Suprapubic skin (tissue), 4 donors: ENCODE measurements at regions not wholly inside any gene's neighbourhood (a gene's known extent, or its start where the extent isn't known, plus 50 kb on each side); places are given as distances from the start of the nearest gene placed in this dataset.

ENCODE experiments used
- DNase-seq, 2 donors: peaks; one replicate each; pipeline ENCODE4 v3.0.0-alpha.2; 2019; ENCODE audit warnings: low spot score in 2 of 2
- H3K27ac ChIP-seq: fragments of 200-600 bp; sonication (generic); one replicate; pipeline ENCODE4 v1.5.1; 2019
- H3K27me3 ChIP-seq: fragments of 200-600 bp; sonication (generic); one replicate; pipeline ENCODE4 v1.5.1; 2019
- H3K36me3 ChIP-seq: fragments of 200-600 bp; sonication (generic); one replicate; pipeline ENCODE4 v1.5.1; 2019
- H3K4me1 ChIP-seq: fragments of 200-600 bp; sonication (generic); one replicate; pipeline ENCODE4 v1.5.1; 2019
- H3K4me3 ChIP-seq: fragments of 200-600 bp; sonication (generic); one replicate; pipeline ENCODE4 v1.5.1; 2019; ENCODE audit warnings: mild to moderate bottlenecking
- H3K9me3 ChIP-seq: fragments of 200-600 bp; sonication (generic); one replicate; pipeline ENCODE4 v1.5.1; 2019
- EP300 ChIP-seq: sonication (generic); formaldehyde crosslinking; IDR thresholded peaks from one replicate; pipeline ENCODE4 v1.6.1; 2017; ENCODE audit warnings: antibody characterized with exemption
- POLR2A ChIP-seq, 2 donors: fragments of 450-650 bp; IDR thresholded peaks; one replicate each; pipeline ENCODE4 v1.6.1; 2017; ENCODE audit warnings: antibody characterized with exemption in 2 of 2, mild to moderate bottlenecking in 2 of 2, moderate library complexity in 2 of 2
- POLR2AphosphoS5 ChIP-seq, 3 donors: sonication (generic); formaldehyde crosslinking; IDR thresholded peaks; one replicate each; pipeline ENCODE4 v1.6.1; 2017; ENCODE audit warnings: antibody characterized with exemption in 3 of 3
- WGBS: methylation state at CpG from one replicate; pipeline ENCODE4 v1.1.5; 2018; 5-methylcytosine and 5-hydroxymethylcytosine counted together
- TF ChIP-seq, protein P1 (sequence below), 2 donors: fragments of 200-600 bp in 1 of 2; fragments of 450-650 bp in 1 of 2; sonication (generic) in 1 of 2; IDR thresholded peaks; one replicate each; pipeline ENCODE4 v1.5.1; 2016 to 2019; ENCODE audit warnings: antibody characterized with exemption in 2 of 2, mild to moderate bottlenecking in 1 of 2, moderate library complexity in 1 of 2

DNA sequence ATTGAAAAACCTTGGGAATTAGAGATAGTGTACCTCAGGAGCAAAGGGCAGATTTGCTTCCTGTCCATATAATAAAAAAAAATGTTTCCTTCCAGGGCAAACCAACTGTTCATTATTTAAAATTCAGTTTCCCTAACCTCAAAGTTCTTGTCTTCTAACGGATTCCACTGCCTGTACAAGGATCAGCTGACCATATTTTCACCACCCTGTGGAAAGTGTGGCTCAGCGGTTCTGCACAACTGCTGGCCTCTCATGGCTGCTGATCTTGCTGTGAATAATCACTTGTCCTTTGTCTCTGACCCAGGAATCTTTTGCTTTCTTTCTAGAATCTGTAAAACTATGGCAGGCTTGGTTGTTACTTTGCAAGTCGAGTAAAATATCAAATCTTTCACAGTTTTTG is 1732.5 kb upstream of the RAG2 start:
- 66% methylated on average over 3 of the region's 3 CpGs for WGBS
- no peak overlapping the region for H3K4me3 ChIP-seq
- no peaks in the 10 kb centered on the region for H3K27me3 ChIP-seq
- H3K27ac ChIP-seq: no peak overlapping the region
- no peaks in the 10 kb centered on the region for H3K4me1 ChIP-seq
- TF ChIP-seq, protein P1, sequence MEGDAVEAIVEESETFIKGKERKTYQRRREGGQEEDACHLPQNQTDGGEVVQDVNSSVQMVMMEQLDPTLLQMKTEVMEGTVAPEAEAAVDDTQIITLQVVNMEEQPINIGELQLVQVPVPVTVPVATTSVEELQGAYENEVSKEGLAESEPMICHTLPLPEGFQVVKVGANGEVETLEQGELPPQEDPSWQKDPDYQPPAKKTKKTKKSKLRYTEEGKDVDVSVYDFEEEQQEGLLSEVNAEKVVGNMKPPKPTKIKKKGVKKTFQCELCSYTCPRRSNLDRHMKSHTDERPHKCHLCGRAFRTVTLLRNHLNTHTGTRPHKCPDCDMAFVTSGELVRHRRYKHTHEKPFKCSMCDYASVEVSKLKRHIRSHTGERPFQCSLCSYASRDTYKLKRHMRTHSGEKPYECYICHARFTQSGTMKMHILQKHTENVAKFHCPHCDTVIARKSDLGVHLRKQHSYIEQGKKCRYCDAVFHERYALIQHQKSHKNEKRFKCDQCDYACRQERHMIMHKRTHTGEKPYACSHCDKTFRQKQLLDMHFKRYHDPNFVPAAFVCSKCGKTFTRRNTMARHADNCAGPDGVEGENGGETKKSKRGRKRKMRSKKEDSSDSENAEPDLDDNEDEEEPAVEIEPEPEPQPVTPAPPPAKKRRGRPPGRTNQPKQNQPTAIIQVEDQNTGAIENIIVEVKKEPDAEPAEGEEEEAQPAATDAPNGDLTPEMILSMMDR (IDR thresholded peaks at IDR 0.05): no peak
- TF ChIP-seq EP300 (no peak), POLR2AphosphoS5 (IDR thresholded peaks at IDR 0.05) (no peak), POLR2A (IDR thresholded peaks at IDR 0.05) (no peak)
- H3K36me3 ChIP-seq: no peaks in the 10 kb centered on the region
- H3K9me3 ChIP-seq: no peaks in the 10 kb centered on the region
- no peak for DNase-seq

DNA sequence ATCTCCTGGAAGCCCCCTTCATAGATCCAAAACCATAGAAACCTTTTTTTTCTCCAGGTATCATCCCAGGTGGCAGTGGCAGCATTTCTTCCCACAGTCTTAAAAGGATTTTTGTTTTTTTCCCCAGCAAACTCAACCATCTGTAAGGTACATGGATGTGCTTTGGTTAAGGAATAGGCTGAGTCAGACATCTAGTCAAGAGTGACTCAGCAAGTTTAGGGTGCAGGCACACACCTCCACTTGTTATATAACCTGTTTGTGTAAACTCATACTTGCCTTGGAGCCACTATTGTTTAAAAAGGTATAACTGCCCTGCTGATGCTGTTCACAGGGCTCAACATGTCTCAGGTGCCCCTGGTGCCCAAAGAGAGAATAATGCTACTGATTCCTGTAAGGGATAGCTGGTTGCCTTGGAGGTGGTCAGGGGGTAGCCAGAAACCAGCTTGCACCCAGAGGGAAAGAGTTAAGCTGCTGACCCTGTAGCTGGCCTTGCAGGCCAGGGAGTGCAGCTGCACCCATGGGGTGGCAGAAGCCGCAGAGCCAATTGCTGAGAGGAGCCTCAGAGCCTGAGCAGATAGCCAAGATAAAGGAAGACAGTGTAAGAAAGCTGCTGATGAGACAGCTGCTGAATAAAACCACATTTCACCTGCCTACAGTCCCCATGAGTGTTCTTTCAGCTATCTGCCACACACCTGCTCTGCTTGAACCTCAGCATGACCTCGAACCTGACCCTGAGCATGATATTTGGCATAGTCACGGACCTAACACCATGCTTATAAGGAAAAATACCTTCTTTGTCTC is 1726.1 kb upstream of the RAG2 start:
- H3K27ac ChIP-seq: no peak overlapping the region
- TF ChIP-seq POLR2A (IDR thresholded peaks at IDR 0.05) (no peak), POLR2AphosphoS5 (IDR thresholded peaks at IDR 0.05) (no peak), EP300 (no peak)
- TF ChIP-seq, protein P1 (IDR thresholded peaks at IDR 0.05): no peak
- H3K27me3 ChIP-seq: no peaks in the 10 kb centered on the region
- H3K4me1 ChIP-seq: no peaks in the 10 kb centered on the region
- no peaks in the 10 kb centered on the region for H3K9me3 ChIP-seq
- no peaks in the 10 kb centered on the region for H3K36me3 ChIP-seq
- H3K4me3 ChIP-seq: no peak overlapping the region
- WGBS: 53% methylated on average over 3 of the region's 3 CpGs
- DNase-seq: no peak

GRCh38 chr11:38315151-38315550 is 1717.1 kb upstream of the RAG2 start:
- H3K9me3 ChIP-seq: peaks cover 8% of the 10 kb centered on the region
- 91% methylated on average over 1 of the region's 1 CpG for WGBS
- H3K4me3 ChIP-seq: no peak overlapping the region
- DNase-seq: no peak
- H3K36me3 ChIP-seq: no peaks in the 10 kb centered on the region
- H3K27ac ChIP-seq: no peak overlapping the region
- no peaks in the 10 kb centered on the region for H3K4me1 ChIP-seq
- TF ChIP-seq EP300 (no peak), POLR2AphosphoS5 (IDR thresholded peaks at IDR 0.05) (no peak), POLR2A (IDR thresholded peaks at IDR 0.05) (no peak)
- TF ChIP-seq, protein P1 (IDR thresholded peaks at IDR 0.05): no peak
- no peaks in the 10 kb centered on the region for H3K27me3 ChIP-seq

DNA sequence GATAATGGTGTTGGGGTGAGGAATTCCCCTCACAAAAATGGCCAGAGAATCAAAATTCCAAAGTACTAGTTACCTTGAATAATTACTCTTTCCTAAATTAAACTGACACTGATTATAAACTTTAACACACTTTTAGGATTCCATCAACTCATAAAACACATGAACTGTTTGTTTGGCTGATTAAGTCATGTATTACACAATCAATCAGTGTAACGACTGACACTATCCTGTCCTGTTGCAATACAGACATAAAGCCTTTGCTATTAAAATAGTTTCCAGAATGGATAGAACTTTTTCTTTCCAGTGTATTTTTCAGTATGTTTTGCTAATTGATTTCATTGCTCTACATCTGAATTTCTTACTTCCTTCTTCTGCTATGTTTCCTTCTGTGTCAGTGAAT is 1709.4 kb upstream of the RAG2 start:
- Histone ChIP-seq H3K27me3 (no peaks in the 10 kb centered on the region), H3K27ac (no peak overlapping the region), H3K4me3 (no peak overlapping the region), H3K36me3 (no peaks in the 10 kb centered on the region), H3K9me3 (no peaks in the 10 kb centered on the region), H3K4me1 (no peaks in the 10 kb centered on the region)
- TF ChIP-seq POLR2A (IDR thresholded peaks at IDR 0.05) (no peak), EP300 (no peak), POLR2AphosphoS5 (IDR thresholded peaks at IDR 0.05) (no peak)
- 28% methylated on average over 1 of the region's 1 CpG for WGBS
- DNase-seq: no peak

GRCh38 chr11:38305682-38306081 is 1707.6 kb upstream of the RAG2 start:
- Histone ChIP-seq H3K9me3 (no peaks in the 10 kb centered on the region), H3K4me3 (no peak overlapping the region), H3K27ac (no peak overlapping the region), H3K27me3 (no peaks in the 10 kb centered on the region), H3K36me3 (no peaks in the 10 kb centered on the region), H3K4me1 (no peaks in the 10 kb centered on the region)
- no peak for DNase-seq
- WGBS: 71% methylated on average over 6 of the region's 6 CpGs
- TF ChIP-seq POLR2A (IDR thresholded peaks at IDR 0.05): no peak
- no peak for TF ChIP-seq EP300
- TF ChIP-seq POLR2AphosphoS5 (IDR thresholded peaks at IDR 0.05): no peak
- TF ChIP-seq, protein P1 (IDR thresholded peaks at IDR 0.05): no peak
